Upper lobe of left lung (tissue), 6 donors: ENCODE measurements at regions not wholly inside any gene's neighbourhood (a gene's known extent, or its start where the extent isn't known, plus 50 kb on each side); places are given as distances from the start of the nearest gene placed in this dataset.

Experiments used
- ATAC-seq, 2 donors: fragments of 200-7000 bp; cut with Tn5 transposase; one replicate each; pipeline ENCODE4 v1.9.1; 2022; ENCODE audit warnings: mild to moderate bottlenecking in 2 of 2, moderate library complexity in 2 of 2; ENCODE audit not compliant: low FRiP score in 2 of 2
- DNase-seq, 2 donors: peaks; one replicate each; pipeline ENCODE4 v3.0.0-alpha.2; 2019 to 2020
- H3K27ac ChIP-seq, 4 donors: fragments of 200-600 bp; sonication (generic); one replicate each; pipeline ENCODE4 v1.5.1; 2016 to 2019
- H3K27me3 ChIP-seq, 4 donors: fragments of 200-600 bp; sonication (generic); one replicate each; pipeline ENCODE4 v1.5.1; 2017 to 2019
- H3K36me3 ChIP-seq, 4 donors: fragments of 200-600 bp; sonication (generic); one replicate each; pipeline ENCODE4 v1.5.1; 2016 to 2019
- H3K4me1 ChIP-seq, 4 donors: fragments of 200-600 bp; sonication (generic); one replicate each; pipeline ENCODE4 v1.5.1; 2018 to 2019
- H3K4me3 ChIP-seq, 4 donors: fragments of 200-600 bp; sonication (generic); one replicate each; pipeline ENCODE4 v1.5.1; 2017 to 2019; ENCODE audit warnings: mild to moderate bottlenecking in 2 of 4, moderate library complexity in 1 of 4
- H3K9me3 ChIP-seq, 4 donors: fragments of 200-600 bp; sonication (generic); one replicate each; pipeline ENCODE4 v1.5.1; 2018 to 2019
- EP300 ChIP-seq, 4 donors: sonication (generic); formaldehyde crosslinking; IDR thresholded peaks; one replicate each; pipeline ENCODE4 v1.5.1; 2017; ENCODE audit warnings: antibody characterized with exemption in 4 of 4, control low read depth in 2 of 4
- POLR2A ChIP-seq, 4 donors: fragments of 450-650 bp; IDR thresholded peaks; one replicate each; pipeline ENCODE4 v1.5.1; 2016 to 2017; ENCODE audit warnings: antibody characterized with exemption in 4 of 4, mild to moderate bottlenecking in 2 of 4
- POLR2AphosphoS5 ChIP-seq, 2 donors: sonication (generic); formaldehyde crosslinking; IDR thresholded peaks; one replicate each; pipeline ENCODE4 v1.5.1; 2017; ENCODE audit warnings: antibody characterized with exemption in 2 of 2
- WGBS, 2 donors: methylation state at CpG; one replicate each; pipeline ENCODE4 v1.1.5; 2017 to 2018; 5-methylcytosine and 5-hydroxymethylcytosine counted together
- small RNA-seq, 4 donors: library from RNA; depleted of rRNA; stranded (forward); fragments of <200 nt; gene quantifications; one replicate each; pipeline ENCODE3, GENCODE V24; 2016
- TF ChIP-seq, protein P1 (sequence below), 6 experiments: fragments of 450-650 bp in 4 of 6; fragments of 200-600 bp in 2 of 6; sonication (generic) in 2 of 6; IDR thresholded peaks; one replicate each; pipeline ENCODE4 v1.5.1; 2016 to 2019; ENCODE audit warnings: antibody characterized with exemption in 6 of 6
- donor health status: DM: no; HTN: no; CAD: no; lungs with moderate emphysema.
- donor health status: DM: no; HTN: yes; CAD: no; lungs with severe emphysema.

GRCh38 chr12:29843036-29843435 lies 59.3 kb upstream of the TMTC1 start:
- H3K27ac ChIP-seq, result no peak overlapping the region
- H3K4me3 ChIP-seq, result no peak overlapping the region
- no peaks in the 10 kb centered on the region for H3K36me3 ChIP-seq
- no peak for DNase-seq
- no peak for ATAC-seq
- H3K27me3 ChIP-seq, result no peaks in the 10 kb centered on the region
- no peak for TF ChIP-seq POLR2A (IDR thresholded peaks at IDR 0.05)
- no peak for TF ChIP-seq EP300 (IDR thresholded peaks at IDR 0.05)
- TF ChIP-seq POLR2AphosphoS5 (IDR thresholded peaks at IDR 0.05), result no peak
- TF ChIP-seq, protein P1, sequence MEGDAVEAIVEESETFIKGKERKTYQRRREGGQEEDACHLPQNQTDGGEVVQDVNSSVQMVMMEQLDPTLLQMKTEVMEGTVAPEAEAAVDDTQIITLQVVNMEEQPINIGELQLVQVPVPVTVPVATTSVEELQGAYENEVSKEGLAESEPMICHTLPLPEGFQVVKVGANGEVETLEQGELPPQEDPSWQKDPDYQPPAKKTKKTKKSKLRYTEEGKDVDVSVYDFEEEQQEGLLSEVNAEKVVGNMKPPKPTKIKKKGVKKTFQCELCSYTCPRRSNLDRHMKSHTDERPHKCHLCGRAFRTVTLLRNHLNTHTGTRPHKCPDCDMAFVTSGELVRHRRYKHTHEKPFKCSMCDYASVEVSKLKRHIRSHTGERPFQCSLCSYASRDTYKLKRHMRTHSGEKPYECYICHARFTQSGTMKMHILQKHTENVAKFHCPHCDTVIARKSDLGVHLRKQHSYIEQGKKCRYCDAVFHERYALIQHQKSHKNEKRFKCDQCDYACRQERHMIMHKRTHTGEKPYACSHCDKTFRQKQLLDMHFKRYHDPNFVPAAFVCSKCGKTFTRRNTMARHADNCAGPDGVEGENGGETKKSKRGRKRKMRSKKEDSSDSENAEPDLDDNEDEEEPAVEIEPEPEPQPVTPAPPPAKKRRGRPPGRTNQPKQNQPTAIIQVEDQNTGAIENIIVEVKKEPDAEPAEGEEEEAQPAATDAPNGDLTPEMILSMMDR (IDR thresholded peaks at IDR 0.05), result no peak
- peaks cover 0 to 7% (median 0%) of the 10 kb centered on the region in 4 donors for H3K9me3 ChIP-seq
- no peaks in the 10 kb centered on the region for H3K4me1 ChIP-seq

DNA sequence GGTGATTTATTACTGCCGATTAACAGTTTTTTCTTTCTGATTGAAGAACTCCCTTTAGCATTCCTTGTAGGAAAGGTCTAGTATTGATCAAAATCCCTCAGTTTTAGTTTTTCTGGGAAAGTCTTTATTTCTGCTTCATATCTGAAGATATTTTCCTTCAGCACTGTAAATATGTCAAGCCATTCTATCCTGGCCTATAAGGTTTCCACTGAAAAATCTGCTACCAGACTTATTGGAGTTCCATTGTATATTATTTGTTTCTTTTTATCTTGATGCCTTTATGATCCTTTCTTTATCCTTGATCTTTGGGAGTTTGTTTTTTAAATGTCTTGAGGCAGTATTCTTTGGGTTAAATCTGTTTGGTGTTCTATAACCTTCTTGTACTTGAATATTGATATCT lies 55.0 kb upstream of the TMTC1 start:
- DNase-seq, result no peak
- no peaks in the 10 kb centered on the region for H3K4me1 ChIP-seq
- H3K27ac ChIP-seq, result no peak overlapping the region
- 90 to 100% methylated on average over 1 of the region's 1 CpG for WGBS, 2 donors
- H3K4me3 ChIP-seq, result no peak overlapping the region
- TF ChIP-seq POLR2AphosphoS5 (IDR thresholded peaks at IDR 0.05), result no peak
- TF ChIP-seq, protein P1 (IDR thresholded peaks at IDR 0.05), result no peak
- TF ChIP-seq EP300 (IDR thresholded peaks at IDR 0.05), result no peak
- TF ChIP-seq POLR2A (IDR thresholded peaks at IDR 0.05), result no peak
- H3K36me3 ChIP-seq, result no peaks in the 10 kb centered on the region
- peaks cover 0 to 7% (median 0%) of the 10 kb centered on the region in 4 donors for H3K9me3 ChIP-seq
- ATAC-seq, result no peak
- H3K27me3 ChIP-seq, result no peaks in the 10 kb centered on the region

Small RNAs in the stretch of these regions (small RNA-seq; reads per million reads assigned to genes)
- gene AC023511.2 (0 reads per million in 4 donors), gene RNA5SP356 (0 to 0.22 (median 0) reads per million in 4 donors)
